ENCODE measurements at regions not wholly inside any gene's neighbourhood (a gene's known extent, or its start where the extent isn't known, plus 50 kb on each side); places are given as distances from the start of the nearest gene placed in this dataset.

DNA sequence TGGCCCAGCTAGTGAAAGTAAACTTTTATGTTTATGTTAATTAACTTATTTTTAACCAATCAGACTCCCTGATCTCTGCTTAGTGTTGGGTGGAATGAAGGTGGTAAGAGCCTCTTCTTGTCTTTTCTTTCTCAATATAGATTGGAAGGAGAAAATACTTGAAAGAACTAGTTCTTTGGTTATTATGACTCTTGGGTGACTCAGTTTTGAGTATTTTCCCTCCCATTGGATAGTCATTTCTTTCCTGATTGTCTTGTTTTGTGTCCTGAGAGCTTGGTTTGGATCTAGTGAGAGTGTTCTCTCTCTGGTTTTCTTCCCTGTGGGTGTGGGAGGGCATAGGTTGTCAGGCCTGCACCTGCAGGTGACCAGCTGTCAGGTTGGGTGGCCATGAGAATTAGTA lies 172.0 kb upstream of the GLRA2 start:
- H3K9me3 ChIP-seq (ENCODE audit: low read length): no peaks in the 10 kb centered on the region
- H3K4me3 ChIP-seq (ENCODE audit: low read depth, low read length, poor library complexity, severe bottlenecking): no peak overlapping the region
- no peaks in the 10 kb centered on the region for H3K36me3 ChIP-seq (ENCODE audit: insufficient read depth, low read length)
- H3F3A ChIP-seq (ENCODE audit: insufficient read depth, low read length): no peaks in the 10 kb centered on the region
- H3K9ac ChIP-seq (ENCODE audit: low read length): no peak overlapping the region
- H3K27me3 ChIP-seq (ENCODE audit: insufficient read depth, low read length): no peaks in the 10 kb centered on the region
- H2AFZ ChIP-seq (ENCODE audit: low read length): no peak overlapping the region
- H3K27ac ChIP-seq (ENCODE audit: low read depth, low read length, poor library complexity, severe bottlenecking): no peak overlapping the region
- TF ChIP-seq EZH2 (IDR thresholded peaks at IDR 0.05; ENCODE audit: borderline replicate concordance, low read length): no peak
- TF ChIP-seq, protein P1, sequence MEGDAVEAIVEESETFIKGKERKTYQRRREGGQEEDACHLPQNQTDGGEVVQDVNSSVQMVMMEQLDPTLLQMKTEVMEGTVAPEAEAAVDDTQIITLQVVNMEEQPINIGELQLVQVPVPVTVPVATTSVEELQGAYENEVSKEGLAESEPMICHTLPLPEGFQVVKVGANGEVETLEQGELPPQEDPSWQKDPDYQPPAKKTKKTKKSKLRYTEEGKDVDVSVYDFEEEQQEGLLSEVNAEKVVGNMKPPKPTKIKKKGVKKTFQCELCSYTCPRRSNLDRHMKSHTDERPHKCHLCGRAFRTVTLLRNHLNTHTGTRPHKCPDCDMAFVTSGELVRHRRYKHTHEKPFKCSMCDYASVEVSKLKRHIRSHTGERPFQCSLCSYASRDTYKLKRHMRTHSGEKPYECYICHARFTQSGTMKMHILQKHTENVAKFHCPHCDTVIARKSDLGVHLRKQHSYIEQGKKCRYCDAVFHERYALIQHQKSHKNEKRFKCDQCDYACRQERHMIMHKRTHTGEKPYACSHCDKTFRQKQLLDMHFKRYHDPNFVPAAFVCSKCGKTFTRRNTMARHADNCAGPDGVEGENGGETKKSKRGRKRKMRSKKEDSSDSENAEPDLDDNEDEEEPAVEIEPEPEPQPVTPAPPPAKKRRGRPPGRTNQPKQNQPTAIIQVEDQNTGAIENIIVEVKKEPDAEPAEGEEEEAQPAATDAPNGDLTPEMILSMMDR (IDR thresholded peaks at IDR 0.05; ENCODE audit: low read length): no peak
- no peak overlapping the region for H3K4me2 ChIP-seq (ENCODE audit: low read length)
- no peaks in the 10 kb centered on the region for H3K79me2 ChIP-seq (ENCODE audit: insufficient read depth, low read length)
- no peaks in the 10 kb centered on the region for H4K20me1 ChIP-seq (ENCODE audit: insufficient read depth, low read length)
- H3K9me2 ChIP-seq (ENCODE audit: low read depth, low read length): no peaks in the 10 kb centered on the region
- no peaks in the 10 kb centered on the region for H3K4me1 ChIP-seq (ENCODE audit: insufficient read depth, low read length, severe bottlenecking)

DNA sequence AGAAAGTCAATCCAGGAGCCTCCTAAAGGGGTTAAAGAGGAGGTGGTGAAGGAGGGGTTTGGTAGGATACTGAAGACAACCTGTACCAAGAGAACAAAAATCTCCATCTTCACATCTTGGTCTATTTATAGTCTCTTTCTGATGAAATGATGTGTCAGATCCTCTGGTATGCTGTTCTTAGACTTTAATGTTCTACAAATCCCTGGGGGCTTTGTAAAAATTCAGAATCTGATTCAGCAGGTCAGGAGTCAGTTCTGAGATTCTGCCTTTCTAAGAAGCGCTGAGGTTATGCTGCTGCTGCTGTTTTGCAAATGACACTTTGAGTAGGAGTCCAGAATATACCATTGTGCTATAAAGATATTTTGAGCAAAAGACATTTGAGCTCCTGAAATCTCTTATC lies 172.9 kb upstream of the GLRA2 start:
- Histone ChIP-seq H3K27ac (ENCODE audit: low read depth, low read length, poor library complexity, severe bottlenecking) (no peak overlapping the region), H3K27me3 (ENCODE audit: insufficient read depth, low read length) (no peaks in the 10 kb centered on the region), H3F3A (ENCODE audit: insufficient read depth, low read length) (no peaks in the 10 kb centered on the region), H4K20me1 (ENCODE audit: insufficient read depth, low read length) (no peaks in the 10 kb centered on the region), H3K36me3 (ENCODE audit: insufficient read depth, low read length) (no peaks in the 10 kb centered on the region), H3K4me2 (ENCODE audit: low read length) (no peak overlapping the region), H3K4me3 (ENCODE audit: low read depth, low read length, poor library complexity, severe bottlenecking) (no peak overlapping the region), H2AFZ (ENCODE audit: low read length) (no peak overlapping the region), H3K9me2 (ENCODE audit: low read depth, low read length) (no peaks in the 10 kb centered on the region), H3K9me3 (ENCODE audit: low read length) (no peaks in the 10 kb centered on the region), H3K4me1 (ENCODE audit: insufficient read depth, low read length, severe bottlenecking) (no peaks in the 10 kb centered on the region), H3K9ac (ENCODE audit: low read length) (no peak overlapping the region), H3K79me2 (ENCODE audit: insufficient read depth, low read length) (no peaks in the 10 kb centered on the region)
- TF ChIP-seq, protein P1 (IDR thresholded peaks at IDR 0.05; ENCODE audit: low read length): no peak
- no peak for TF ChIP-seq EZH2 (IDR thresholded peaks at IDR 0.05; ENCODE audit: borderline replicate concordance, low read length)

GRCh38 chrX:14355556-14355955 lies 173.8 kb upstream of the GLRA2 start:
- H3K79me2 ChIP-seq (ENCODE audit: insufficient read depth, low read length): no peaks in the 10 kb centered on the region
- no peak overlapping the region for H2AFZ ChIP-seq (ENCODE audit: low read length)
- TF ChIP-seq EZH2 (IDR thresholded peaks at IDR 0.05; ENCODE audit: borderline replicate concordance, low read length): no peak
- TF ChIP-seq, protein P1 (IDR thresholded peaks at IDR 0.05; ENCODE audit: low read length): no peak
- no peaks in the 10 kb centered on the region for H4K20me1 ChIP-seq (ENCODE audit: insufficient read depth, low read length)
- no peak overlapping the region for H3K4me3 ChIP-seq (ENCODE audit: low read depth, low read length, poor library complexity, severe bottlenecking)
- no peaks in the 10 kb centered on the region for H3K36me3 ChIP-seq (ENCODE audit: insufficient read depth, low read length)
- H3K9ac ChIP-seq (ENCODE audit: low read length): no peak overlapping the region
- H3K4me2 ChIP-seq (ENCODE audit: low read length): no peak overlapping the region
- H3K9me3 ChIP-seq (ENCODE audit: low read length): no peaks in the 10 kb centered on the region
- no peak overlapping the region for H3K27ac ChIP-seq (ENCODE audit: low read depth, low read length, poor library complexity, severe bottlenecking)
- H3K27me3 ChIP-seq (ENCODE audit: insufficient read depth, low read length): no peaks in the 10 kb centered on the region
- no peaks in the 10 kb centered on the region for H3F3A ChIP-seq (ENCODE audit: insufficient read depth, low read length)
- no peaks in the 10 kb centered on the region for H3K4me1 ChIP-seq (ENCODE audit: insufficient read depth, low read length, severe bottlenecking)
- no peaks in the 10 kb centered on the region for H3K9me2 ChIP-seq (ENCODE audit: low read depth, low read length)
